ENCODE measurements at regions not wholly inside any gene's neighbourhood (a gene's known extent, or its start where the extent isn't known, plus 50 kb on each side); places are given as distances from the start of the nearest gene placed in this dataset.
"Not testable (repeated sequence)": the region's sequence is repeated elsewhere in the genome, so short reads cannot be mapped to it uniquely, and the experiment has no call there.

GRCh38 chr2:83976628-83977027 is 482.5 kb downstream of the SUCLG1 start:
- TF ChIP-seq, protein P1, sequence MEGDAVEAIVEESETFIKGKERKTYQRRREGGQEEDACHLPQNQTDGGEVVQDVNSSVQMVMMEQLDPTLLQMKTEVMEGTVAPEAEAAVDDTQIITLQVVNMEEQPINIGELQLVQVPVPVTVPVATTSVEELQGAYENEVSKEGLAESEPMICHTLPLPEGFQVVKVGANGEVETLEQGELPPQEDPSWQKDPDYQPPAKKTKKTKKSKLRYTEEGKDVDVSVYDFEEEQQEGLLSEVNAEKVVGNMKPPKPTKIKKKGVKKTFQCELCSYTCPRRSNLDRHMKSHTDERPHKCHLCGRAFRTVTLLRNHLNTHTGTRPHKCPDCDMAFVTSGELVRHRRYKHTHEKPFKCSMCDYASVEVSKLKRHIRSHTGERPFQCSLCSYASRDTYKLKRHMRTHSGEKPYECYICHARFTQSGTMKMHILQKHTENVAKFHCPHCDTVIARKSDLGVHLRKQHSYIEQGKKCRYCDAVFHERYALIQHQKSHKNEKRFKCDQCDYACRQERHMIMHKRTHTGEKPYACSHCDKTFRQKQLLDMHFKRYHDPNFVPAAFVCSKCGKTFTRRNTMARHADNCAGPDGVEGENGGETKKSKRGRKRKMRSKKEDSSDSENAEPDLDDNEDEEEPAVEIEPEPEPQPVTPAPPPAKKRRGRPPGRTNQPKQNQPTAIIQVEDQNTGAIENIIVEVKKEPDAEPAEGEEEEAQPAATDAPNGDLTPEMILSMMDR (IDR thresholded peaks at IDR 0.05; ENCODE audit: poor library complexity), result not testable (repeated sequence)
- not testable (repeated sequence) for TF ChIP-seq EZH2 (IDR thresholded peaks at IDR 0.05; ENCODE audit: borderline replicate concordance)
